ENCODE measurements at regions not wholly inside any gene's neighbourhood (a gene's known extent, or its start where the extent isn't known, plus 50 kb on each side); places are given as distances from the start of the nearest gene placed in this dataset.

DNA sequence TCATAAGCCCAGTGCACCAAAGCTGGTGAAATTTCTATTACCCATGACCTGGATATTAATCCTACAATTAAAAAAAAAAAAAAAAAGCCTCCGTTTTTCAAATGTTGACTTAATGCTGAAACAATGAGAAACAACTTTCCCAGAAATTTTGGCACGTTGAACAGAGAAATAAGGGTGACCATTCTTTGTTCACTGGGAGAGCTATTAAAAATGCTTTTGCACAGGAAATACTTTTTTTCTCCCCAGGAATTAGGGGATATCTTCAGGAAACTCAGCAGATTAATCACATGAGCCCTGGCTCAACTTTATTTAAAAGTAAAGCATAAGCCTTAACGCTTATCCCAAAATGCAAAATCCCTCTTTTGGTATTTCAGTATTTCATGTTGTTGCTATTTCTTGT, 54.8 kb upstream of the FLRT2 start:
- Mint-ChIP-seq H3K36me3 (ENCODE audit: insufficient read depth in 2 of 2) (no peaks in the 10 kb centered on the region), H3K27me3 (ENCODE audit: low read depth) (no peaks in the 10 kb centered on the region), H3K27ac (no peak overlapping the region)

DNA sequence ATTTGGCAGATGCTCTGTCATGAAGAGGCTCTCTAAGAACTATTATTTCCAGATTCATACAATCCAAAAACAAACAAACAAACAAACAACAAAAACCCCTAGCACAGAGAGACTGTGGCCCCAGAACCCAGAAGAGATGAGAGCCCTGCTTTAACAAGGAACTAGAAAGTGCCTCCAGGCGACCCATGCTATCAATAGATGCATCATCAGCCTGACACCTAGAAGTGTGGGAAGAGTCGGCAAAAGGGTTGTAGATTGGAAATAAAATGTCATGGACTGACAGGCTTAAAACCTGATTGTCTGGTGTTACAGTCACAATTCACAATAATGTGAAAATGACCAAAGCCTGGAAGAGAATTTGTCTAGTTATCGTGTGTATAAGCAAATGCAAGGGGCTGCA, 50.6 kb upstream of the FLRT2 start:
- no peaks in the 10 kb centered on the region for H3K4me1 Mint-ChIP-seq (ENCODE audit: low read depth)
- H3K4me3 Mint-ChIP-seq = no peak overlapping the region
- H3K36me3 Mint-ChIP-seq (ENCODE audit: insufficient read depth in 2 of 2) = peaks cover 0 to 1% of the 10 kb centered on the region in 2 donors
- no peak for DNase-seq
- no peaks in the 10 kb centered on the region for H3K27me3 Mint-ChIP-seq (ENCODE audit: low read depth)
- H3K27ac Mint-ChIP-seq = no peak overlapping the region
- H3K9me3 Mint-ChIP-seq = peaks cover 0 to 2% of the 10 kb centered on the region in 2 donors
- ATAC-seq (replicated peaks in 1 of 2) = no peak

More for the DNA sequence above, 54.8 kb upstream of the FLRT2 start:
- H3K4me1 Mint-ChIP-seq (ENCODE audit: low read depth) = no peaks in the 10 kb centered on the region
- no peak for DNase-seq
- H3K9me3 Mint-ChIP-seq = peaks cover 0 to 2% of the 10 kb centered on the region in 2 donors
- no peak overlapping the region for H3K4me3 Mint-ChIP-seq
- ATAC-seq (replicated peaks in 1 of 2) = no peak

DNA sequence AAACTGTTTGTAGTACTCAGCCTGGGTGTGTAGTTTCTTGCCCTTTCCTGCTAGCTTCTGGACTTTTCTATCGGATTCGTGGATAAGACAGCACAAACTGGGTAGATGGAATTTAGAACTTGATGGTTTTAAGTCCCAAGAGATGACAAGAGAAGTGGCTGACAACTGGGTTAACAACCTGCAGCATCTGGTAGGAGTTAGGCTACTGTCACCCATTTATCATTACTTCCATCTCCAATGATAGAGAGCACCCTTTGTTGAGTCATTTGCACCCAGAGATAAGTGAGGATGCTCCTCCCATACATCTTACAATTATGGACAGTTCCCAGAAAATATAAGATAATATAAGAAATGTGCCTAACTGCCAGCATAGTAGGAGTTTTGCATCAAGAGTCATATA, 50.2 kb upstream of the FLRT2 start:
- peaks cover 0 to 1% of the 10 kb centered on the region in 2 donors for H3K36me3 Mint-ChIP-seq (ENCODE audit: insufficient read depth in 2 of 2)
- DNase-seq = no peak
- H3K4me1 Mint-ChIP-seq (ENCODE audit: low read depth) = no peaks in the 10 kb centered on the region
- H3K27ac Mint-ChIP-seq = no peak overlapping the region
- H3K9me3 Mint-ChIP-seq = peaks cover 0 to 2% of the 10 kb centered on the region in 2 donors
- ATAC-seq (replicated peaks in 1 of 2) = no peak
- no peak overlapping the region for H3K4me3 Mint-ChIP-seq
- no peaks in the 10 kb centered on the region for H3K27me3 Mint-ChIP-seq (ENCODE audit: low read depth)

Measured in activated T-cell treated with anti-CD3 and anti-CD28 coated beads, Interleukin-2, amount 50 U/mL, for 72 hours (primary cell).